WI38 (cell line): ENCODE measurements at regions not wholly inside any gene's neighbourhood (a gene's known extent, or its start where the extent isn't known, plus 50 kb on each side); places are given as distances from the start of the nearest gene placed in this dataset.

Experiments used
- H3K4me3 ChIP-seq: 2 replicates; pipeline ENCODE4 v1.5.1; 2011; ENCODE audit warnings: low read depth, mild to moderate bottlenecking, control low read depth, low read length
- CTCF ChIP-seq: IDR thresholded peaks from 2 replicates; pipeline ENCODE4 v1.5.1; 2012; ENCODE audit warnings: low read depth, mild to moderate bottlenecking, control low read depth, low read length

GRCh38 chr4:156193800-156194199 lies 240.1 kb upstream of the CTSO start:
- H3K4me3 ChIP-seq, result no peak overlapping the region
- TF ChIP-seq CTCF, result no peak

DNA sequence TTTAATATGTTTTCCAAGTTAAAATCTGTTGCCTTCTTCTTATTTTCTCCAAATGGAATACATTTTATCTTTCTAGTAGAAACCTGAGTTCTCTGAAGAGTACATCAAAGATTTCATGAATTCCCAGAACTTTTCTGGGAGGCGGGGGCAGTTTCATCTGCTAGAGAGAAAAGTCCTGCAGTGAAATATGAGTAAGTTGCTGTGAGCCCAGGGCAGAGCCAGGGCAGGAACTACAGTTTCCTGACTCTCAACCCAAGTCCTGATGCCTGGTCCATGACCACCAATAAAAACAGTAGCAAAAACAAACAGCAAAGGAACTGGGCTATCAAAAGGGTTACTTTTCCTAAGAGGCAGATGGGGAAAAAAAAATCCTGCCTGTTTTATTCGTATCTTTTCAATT lies 239.4 kb upstream of the CTSO start:
- no peak for TF ChIP-seq CTCF
- H3K4me3 ChIP-seq, result no peak overlapping the region

- H3K4me3 ChIP-seq, result no peak overlapping the region
- TF ChIP-seq CTCF, result no peak
These were observed 238.4 kb upstream of the CTSO start for GRCh38 chr4:156192033-156192432.

GRCh38 chr4:156191044-156191781 lies 237.5 kb upstream of the CTSO start:
- no peak overlapping the region for H3K4me3 ChIP-seq

DNA sequence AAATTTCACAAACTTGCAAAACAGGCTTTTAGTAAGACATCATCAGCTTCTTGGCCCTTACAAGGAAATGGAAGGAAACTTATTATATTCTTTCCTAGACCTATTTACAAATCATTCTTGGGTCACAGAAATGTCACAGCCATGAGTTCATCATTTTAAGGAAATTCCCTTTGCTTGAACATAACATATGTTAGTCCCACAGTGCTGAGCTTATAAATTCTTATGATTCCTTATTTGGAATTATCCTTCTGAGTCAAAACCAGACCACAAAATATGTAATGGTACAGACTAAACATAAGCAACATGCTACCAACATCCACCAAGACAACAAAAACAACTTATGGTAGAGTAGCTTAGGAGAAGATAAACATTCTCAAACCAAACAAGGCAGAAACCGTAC lies 236.9 kb upstream of the CTSO start:
- no peak for TF ChIP-seq CTCF
- H3K4me3 ChIP-seq, result no peak overlapping the region

More at GRCh38 chr4:156191044-156191781, 237.5 kb upstream of the CTSO start:
- no peak for TF ChIP-seq CTCF

GRCh38 chr4:156188596-156188995 lies 234.9 kb upstream of the CTSO start:
- TF ChIP-seq CTCF, result no peak
- H3K4me3 ChIP-seq, result no peak overlapping the region

DNA sequence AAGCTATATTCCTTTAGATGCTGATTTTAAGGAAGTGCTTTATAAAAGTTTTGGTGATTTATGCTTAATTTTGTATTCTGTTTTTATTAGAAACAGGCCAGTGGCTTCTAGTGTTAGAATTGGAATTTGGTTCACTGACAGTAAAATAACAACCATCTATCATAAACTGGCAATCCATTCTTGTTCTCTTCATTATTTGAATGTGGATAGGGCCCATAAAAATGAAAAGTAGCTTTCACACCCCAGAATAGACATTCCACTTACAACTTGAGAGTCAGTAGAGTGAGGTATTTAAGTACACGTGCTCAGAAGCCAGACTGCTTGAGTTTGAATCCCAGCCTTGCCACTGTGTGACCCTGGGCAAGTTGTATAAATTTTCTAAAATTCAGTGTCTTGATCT lies 232.4 kb upstream of the CTSO start:
- H3K4me3 ChIP-seq, result no peak overlapping the region
- no peak for TF ChIP-seq CTCF
